HepG2 (cell line): ENCODE measurements at regions not wholly inside any gene's neighbourhood (a gene's known extent, or its start where the extent isn't known, plus 50 kb on each side); places are given as distances from the start of the nearest gene placed in this dataset.

Experiments used
- CENPX ChIP-seq: sonication (generic); formaldehyde crosslinking; IDR thresholded peaks from 2 replicates; pipeline ENCODE4 v1.9.0; 2021; ENCODE audit warnings: mild to moderate bottlenecking, missing genetic modification reagents, moderate library complexity
- CREB1 ChIP-seq, 2 experiments: fragments of 450-650 bp in 1 of 2; IDR thresholded peaks; 2 replicates each; pipeline ENCODE4 v1.6.1; 2016 to 2017; ENCODE audit warnings: control low read depth in 1 of 2, mild to moderate bottlenecking in 1 of 2, missing compliant biosample characterization in 1 of 2, missing genetic modification characterization in 1 of 2
- CTCF ChIP-seq: sonication (generic); formaldehyde crosslinking; IDR thresholded peaks from 2 replicates; pipeline ENCODE4 v1.5.0; 2020; ENCODE audit warnings: mild to moderate bottlenecking, missing genetic modification reagents, moderate library complexity
- DPF2 ChIP-seq: sonication (generic); formaldehyde crosslinking; IDR thresholded peaks from 2 replicates; pipeline ENCODE4 v1.4.0; 2020; ENCODE audit warnings: mild to moderate bottlenecking, low read depth, missing genetic modification reagents, borderline replicate concordance
- ETS1 ChIP-seq: sonication (generic); formaldehyde crosslinking; IDR thresholded peaks from 2 replicates; pipeline ENCODE4 v1.4.0; 2020; ENCODE audit warnings: missing genetic modification reagents
- FOSL2 ChIP-seq: sonication (generic); formaldehyde crosslinking; IDR thresholded peaks from 2 replicates; pipeline ENCODE4 v1.4.0; 2020; ENCODE audit warnings: missing genetic modification reagents
- MAFK ChIP-seq, 2 experiments: IDR thresholded peaks in 1 of 2; conservative IDR thresholded peaks in 1 of 2; 2 replicates each; pipeline ENCODE4 v1.6.1; 2011; ENCODE audit warnings: improper control_type of control experiment in 2 of 2, low read length in 2 of 2
- RAD21 ChIP-seq: fragments of 450-650 bp; formaldehyde crosslinking; IDR thresholded peaks from 2 replicates; pipeline ENCODE4 v1.5.0; 2020; ENCODE audit warnings: mild to moderate bottlenecking
- ZBED4 ChIP-seq: sonication (generic); formaldehyde crosslinking; IDR thresholded peaks from 2 replicates; pipeline ENCODE4 v1.4.0; 2020; ENCODE audit warnings: missing genetic modification reagents, borderline replicate concordance
- ZBTB33 ChIP-seq: sonication (generic); formaldehyde crosslinking; IDR thresholded peaks from 2 replicates; pipeline ENCODE4 v1.4.0; 2020; ENCODE audit warnings: missing genetic modification reagents
- ZNF124 ChIP-seq: sonication (generic); formaldehyde crosslinking; IDR thresholded peaks from 2 replicates; pipeline ENCODE4 v1.4.0; 2020; ENCODE audit warnings: missing genetic modification reagents

GRCh38 chr2:150190546-150190945 lies 296.9 kb downstream of the RND3 start:
- no peak for TF ChIP-seq ZBED4 (CRISPR knock-in tag)
- TF ChIP-seq CTCF (CRISPR knock-in tag), result no peak
- no peak for TF ChIP-seq CENPX (CRISPR knock-in tag)
- no peak for TF ChIP-seq ZNF124 (CRISPR knock-in tag)
- TF ChIP-seq CREB1 (IDR thresholded peaks at IDR 0.05), result no peak
- TF ChIP-seq CREB1 (CRISPR knock-in tag; IDR thresholded peaks at IDR 0.05), result no peak
- TF ChIP-seq RAD21, result no peak
- TF ChIP-seq ETS1 (CRISPR knock-in tag), result no peak
- TF ChIP-seq DPF2 (CRISPR knock-in tag), result no peak
- TF ChIP-seq FOSL2 (CRISPR knock-in tag), result no peak
- no peak for TF ChIP-seq MAFK (conservative IDR thresholded peaks at IDR 0.05 in 1 of 2, IDR thresholded peaks at IDR 0.05 in 1 of 2; ENCODE audit: low read length in 2 of 2)
- no peak for TF ChIP-seq ZBTB33 (CRISPR knock-in tag)
